Spleen (tissue), 11 donors: ENCODE measurements at regions not wholly inside any gene's neighbourhood (a gene's known extent, or its start where the extent isn't known, plus 50 kb on each side); places are given as distances from the start of the nearest gene placed in this dataset.

Source experiments
- DNase-seq: peaks from one replicate; pipeline ENCODE4 v3.0.0-alpha.2; 2020
- H3K27ac ChIP-seq, 8 donors: fragments of 200-600 bp; sonication (generic) in 7 of 8; 1 replicate in 4 of 8; 2 replicates in 4 of 8; pipeline versions ENCODE4 v1.5.0 to v1.8.0; 2016 to 2021; ENCODE audit warnings: inconsistent platforms in 4 of 8, mild to moderate bottlenecking in 4 of 8, moderate library complexity in 1 of 8
- H3K27me3 ChIP-seq, 7 donors: fragments of 200-600 bp; sonication (generic) in 6 of 7; replicated peaks in 1 of 7; 1 replicate in 4 of 7; 2 replicates in 3 of 7; pipeline versions ENCODE4 v1.5.0 to v1.8.0; 2016 to 2021; ENCODE audit warnings: inconsistent platforms in 3 of 7, mild to moderate bottlenecking in 1 of 7
- H3K36me3 ChIP-seq, 6 donors: fragments of 200-600 bp; sonication (generic) in 5 of 6; 1 replicate in 4 of 6; 2 replicates in 2 of 6; pipeline versions ENCODE4 v1.5.0 to v1.8.0; 2016 to 2021; ENCODE audit warnings: inconsistent platforms in 2 of 6
- H3K4me1 ChIP-seq, 6 donors: fragments of 200-600 bp; sonication (generic) in 5 of 6; 1 replicate in 3 of 6; 2 replicates in 3 of 6; pipeline versions ENCODE4 v1.5.0 to v1.8.0; 2016 to 2021; ENCODE audit warnings: inconsistent platforms in 3 of 6
- H3K4me3 ChIP-seq, 8 donors: fragments of 200-600 bp; sonication (generic) in 7 of 8; 1 replicate in 4 of 8; 2 replicates in 4 of 8; pipeline versions ENCODE4 v1.5.0 to v1.8.0; 2016 to 2021; ENCODE audit warnings: inconsistent platforms in 4 of 8, mild to moderate bottlenecking in 4 of 8, moderate library complexity in 2 of 8
- H3K9me3 ChIP-seq, 8 donors: fragments of 200-600 bp; sonication (generic) in 7 of 8; 1 replicate in 4 of 8; 2 replicates in 4 of 8; pipeline versions ENCODE4 v1.5.0 to v1.8.0; 2016 to 2021; ENCODE audit warnings: inconsistent platforms in 4 of 8
- POLR2A ChIP-seq, 3 donors: fragments of 450-650 bp; IDR thresholded peaks; one replicate each; pipeline ENCODE4 v1.5.1; 2017; ENCODE audit warnings: antibody characterized with exemption in 3 of 3, mild to moderate bottlenecking in 1 of 3
- POLR2AphosphoS5 ChIP-seq, 3 donors: sonication (generic); formaldehyde crosslinking; IDR thresholded peaks; one replicate each; pipeline ENCODE4 v1.5.1; 2017; ENCODE audit warnings: antibody characterized with exemption in 3 of 3
- WGBS, 5 donors: extraction: QIAGEN DNeasy Blood & Tissue Kit in 3 of 5; methylation state at CpG; one replicate each; pipeline versions ENCODE4 v1.1.5 to v1.1.7; 2013 to 2018; 5-methylcytosine and 5-hydroxymethylcytosine counted together
- intact Hi-C: fragments of 100-400 bp; cut with DNase I; formaldehyde crosslinking; loops from one replicate; pipeline ENCODE4 v1.15.0; 2023; ENCODE audit warnings: low total_unique reads
- TF ChIP-seq, protein P1 (sequence below), 11 experiments: fragments of 200-600 bp in 7 of 11; fragments of 450-650 bp in 4 of 11; sonication (generic) in 4 of 11; IDR thresholded peaks in 8 of 11; conservative IDR thresholded peaks in 3 of 11; 1 replicate in 7 of 11; 2 replicates in 4 of 11; pipeline versions ENCODE4 v1.4.0 to v1.8.0; 2016 to 2021; ENCODE audit warnings: antibody characterized with exemption in 11 of 11, inconsistent platforms in 4 of 11, mild to moderate bottlenecking in 1 of 11
- donor health status: healthy with polysubstance abuse.
- donor health status: DM: no; HTN: no; CAD: no; lungs with moderate emphysema.
- donor health status: DM: no; HTN: no; CAD: no.
- donor health status: Bipolar disorder and iron deficiency.
- donor health status: healthy.
- donor health status: DM: no; HTN: no; CAD: no.
- donor health status: DM: yes; HTN: yes; CAD: no.

DNA sequence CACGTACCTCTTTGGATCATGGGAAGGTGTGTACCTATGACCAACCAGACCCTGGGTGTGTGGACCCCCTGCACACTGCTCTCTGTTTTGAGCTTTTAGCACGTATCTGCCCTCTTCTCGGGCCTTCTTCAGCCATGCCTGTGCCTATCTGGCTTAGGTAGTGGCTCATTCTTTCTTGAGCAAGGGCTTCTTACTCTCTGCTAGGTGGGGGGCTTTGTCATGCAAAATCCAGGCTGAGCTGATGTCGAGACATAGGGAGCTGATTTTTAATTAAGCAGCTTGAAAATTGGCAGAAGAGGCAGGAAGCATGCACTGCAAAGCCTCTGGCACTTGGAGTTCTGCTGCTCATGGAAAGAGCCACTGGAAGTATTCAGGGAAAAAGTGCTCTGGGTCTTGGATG is 181.6 kb upstream of the IRX6 start:
- no peak overlapping the region for H3K27ac ChIP-seq
- WGBS, 5 donors, result 46 to 68% (median 67%) methylated on average over 4 of the region's 4 CpGs
- no peaks in the 10 kb centered on the region for H3K9me3 ChIP-seq
- no peak for DNase-seq
- no peaks in the 10 kb centered on the region for H3K36me3 ChIP-seq
- H3K27me3 ChIP-seq, result no peaks in the 10 kb centered on the region
- intact Hi-C loops, result no loop called here
- no peak for TF ChIP-seq POLR2AphosphoS5 (IDR thresholded peaks at IDR 0.05)
- TF ChIP-seq, protein P1, sequence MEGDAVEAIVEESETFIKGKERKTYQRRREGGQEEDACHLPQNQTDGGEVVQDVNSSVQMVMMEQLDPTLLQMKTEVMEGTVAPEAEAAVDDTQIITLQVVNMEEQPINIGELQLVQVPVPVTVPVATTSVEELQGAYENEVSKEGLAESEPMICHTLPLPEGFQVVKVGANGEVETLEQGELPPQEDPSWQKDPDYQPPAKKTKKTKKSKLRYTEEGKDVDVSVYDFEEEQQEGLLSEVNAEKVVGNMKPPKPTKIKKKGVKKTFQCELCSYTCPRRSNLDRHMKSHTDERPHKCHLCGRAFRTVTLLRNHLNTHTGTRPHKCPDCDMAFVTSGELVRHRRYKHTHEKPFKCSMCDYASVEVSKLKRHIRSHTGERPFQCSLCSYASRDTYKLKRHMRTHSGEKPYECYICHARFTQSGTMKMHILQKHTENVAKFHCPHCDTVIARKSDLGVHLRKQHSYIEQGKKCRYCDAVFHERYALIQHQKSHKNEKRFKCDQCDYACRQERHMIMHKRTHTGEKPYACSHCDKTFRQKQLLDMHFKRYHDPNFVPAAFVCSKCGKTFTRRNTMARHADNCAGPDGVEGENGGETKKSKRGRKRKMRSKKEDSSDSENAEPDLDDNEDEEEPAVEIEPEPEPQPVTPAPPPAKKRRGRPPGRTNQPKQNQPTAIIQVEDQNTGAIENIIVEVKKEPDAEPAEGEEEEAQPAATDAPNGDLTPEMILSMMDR (IDR thresholded peaks at IDR 0.05 in 8 of 11, conservative IDR thresholded peaks at IDR 0.05 in 3 of 11), result no peak
- TF ChIP-seq POLR2A (IDR thresholded peaks at IDR 0.05), result no peak
- H3K4me3 ChIP-seq, result no peak overlapping the region
- no peaks in the 10 kb centered on the region for H3K4me1 ChIP-seq

DNA sequence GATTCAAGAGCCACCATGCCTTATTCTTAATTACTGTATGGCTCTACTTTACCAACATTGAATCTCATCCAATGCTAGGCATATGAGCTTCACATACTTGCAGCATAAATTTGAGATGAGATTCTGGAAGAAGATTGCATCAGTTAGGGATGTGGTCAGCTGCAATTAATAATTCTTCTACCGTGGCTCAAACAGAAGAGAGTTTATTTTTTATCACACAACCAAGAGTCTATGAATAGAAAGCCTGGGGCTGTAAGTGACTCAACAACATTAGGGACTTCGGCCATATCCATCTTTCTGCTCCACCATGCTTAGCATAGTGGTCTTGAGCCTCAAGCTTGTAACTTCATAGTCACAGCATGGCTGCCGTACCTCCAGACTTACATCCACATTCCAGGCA is 179.4 kb upstream of the IRX6 start:
- no peaks in the 10 kb centered on the region for H3K36me3 ChIP-seq
- no peak for TF ChIP-seq POLR2A (IDR thresholded peaks at IDR 0.05)
- intact Hi-C loops, result no loop called here
- no peaks in the 10 kb centered on the region for H3K9me3 ChIP-seq
- no peak for DNase-seq
- H3K27me3 ChIP-seq, result no peaks in the 10 kb centered on the region
- no peak overlapping the region for H3K4me3 ChIP-seq
- no peaks in the 10 kb centered on the region for H3K4me1 ChIP-seq
- no peak overlapping the region for H3K27ac ChIP-seq
- WGBS, 5 donors, result 67 to 85% (median 75%) methylated on average over 3 of the region's 3 CpGs

DNA sequence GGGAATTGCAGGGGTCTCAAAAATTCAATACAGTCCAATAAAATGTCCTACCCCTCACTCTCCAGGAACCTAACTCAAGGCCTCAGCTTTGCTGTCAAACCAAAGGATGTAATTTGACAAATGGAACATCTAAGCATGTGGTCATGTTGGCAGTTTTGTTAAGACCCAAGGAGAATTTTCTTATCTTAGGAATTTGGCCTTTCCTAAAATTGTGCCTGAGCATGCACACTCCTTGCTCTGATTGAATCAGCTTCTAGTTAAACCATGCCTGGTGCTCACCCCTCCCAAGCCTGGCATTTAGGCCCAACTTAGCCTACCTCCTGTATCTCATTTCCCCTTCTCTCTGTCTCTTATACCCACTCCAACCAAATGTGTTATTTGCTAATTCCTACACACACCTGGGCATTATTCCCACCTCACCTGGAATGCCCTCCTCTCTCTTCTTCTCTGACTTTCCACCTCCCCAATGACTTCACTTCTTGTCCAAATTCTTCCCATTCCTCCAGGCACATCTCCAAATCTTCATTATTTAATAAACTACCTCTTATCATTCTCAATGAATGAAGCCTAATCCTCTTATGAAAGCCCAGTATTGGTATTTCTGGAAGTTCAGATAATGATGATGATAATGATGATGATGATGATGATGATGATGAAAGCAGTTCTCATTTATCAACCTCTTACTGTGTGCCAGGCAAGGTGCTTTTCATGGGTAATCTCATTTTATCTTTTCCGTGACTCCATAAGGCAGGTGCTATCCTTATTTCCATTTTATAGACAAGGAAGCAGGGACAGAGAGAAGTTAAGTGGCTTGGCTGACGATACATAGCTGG is 178.0 kb upstream of the IRX6 start:
- H3K27me3 ChIP-seq, result no peaks in the 10 kb centered on the region

DNA sequence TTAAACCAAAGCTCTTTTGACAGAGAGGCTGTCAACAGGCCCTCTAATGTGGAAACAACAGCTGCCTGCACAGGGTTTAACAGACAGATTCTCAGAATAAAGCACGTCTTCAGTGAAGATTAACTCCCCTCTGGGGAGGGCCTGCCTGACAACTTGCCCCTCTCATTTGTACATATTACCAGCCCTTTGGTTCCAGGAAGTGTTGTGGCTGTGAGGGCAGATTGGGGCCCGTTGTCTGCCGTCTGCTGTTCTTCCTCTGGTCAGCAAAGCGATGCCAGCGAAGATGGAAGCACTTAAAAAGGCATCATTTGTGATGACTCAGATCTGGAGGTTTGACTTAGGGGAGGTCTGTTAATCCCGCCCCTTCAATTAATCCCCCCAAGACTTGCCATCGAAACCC is 177.0 kb upstream of the IRX6 start:
- Histone ChIP-seq H3K27ac (no peak overlapping the region), H3K4me1 (no peaks in the 10 kb centered on the region), H3K9me3 (no peaks in the 10 kb centered on the region), H3K4me3 (no peak overlapping the region), H3K36me3 (no peaks in the 10 kb centered on the region), H3K27me3 (no peaks in the 10 kb centered on the region)
- intact Hi-C loops, result no loop called here
- 35 to 42% (median 37%) methylated on average over 7 of the region's 7 CpGs for WGBS, 5 donors
- no peak for DNase-seq
- no peak for TF ChIP-seq POLR2AphosphoS5 (IDR thresholded peaks at IDR 0.05)
- TF ChIP-seq, protein P1 (IDR thresholded peaks at IDR 0.05 in 8 of 11, conservative IDR thresholded peaks at IDR 0.05 in 3 of 11), result no peak

More for the DNA sequence above, 178.0 kb upstream of the IRX6 start:
- 70 to 91% (median 79%) methylated on average over 2 of the region's 2 CpGs for WGBS, 5 donors
- intact Hi-C loops, result no loop called here
- H3K36me3 ChIP-seq, result no peaks in the 10 kb centered on the region
- H3K4me3 ChIP-seq, result no peak overlapping the region
- no peak overlapping the region for H3K27ac ChIP-seq
- no peaks in the 10 kb centered on the region for H3K4me1 ChIP-seq
- no peak for DNase-seq
- H3K9me3 ChIP-seq, result no peaks in the 10 kb centered on the region
- TF ChIP-seq POLR2A (IDR thresholded peaks at IDR 0.05) (no peak), POLR2AphosphoS5 (IDR thresholded peaks at IDR 0.05) (no peak)
- TF ChIP-seq, protein P1 (IDR thresholded peaks at IDR 0.05 in 8 of 11, conservative IDR thresholded peaks at IDR 0.05 in 3 of 11), result no peak
